Limb (tissue), 2 donors: ENCODE measurements at regions not wholly inside any gene's neighbourhood (a gene's known extent, or its start where the extent isn't known, plus 50 kb on each side); places are given as distances from the start of the nearest gene placed in this dataset.

Experiments used
- DNase-seq, 2 donors: peaks; one replicate each; pipeline ENCODE4 v3.0.0-alpha.2; 2016; ENCODE audit errors: extremely low spot score in 2 of 2

DNA sequence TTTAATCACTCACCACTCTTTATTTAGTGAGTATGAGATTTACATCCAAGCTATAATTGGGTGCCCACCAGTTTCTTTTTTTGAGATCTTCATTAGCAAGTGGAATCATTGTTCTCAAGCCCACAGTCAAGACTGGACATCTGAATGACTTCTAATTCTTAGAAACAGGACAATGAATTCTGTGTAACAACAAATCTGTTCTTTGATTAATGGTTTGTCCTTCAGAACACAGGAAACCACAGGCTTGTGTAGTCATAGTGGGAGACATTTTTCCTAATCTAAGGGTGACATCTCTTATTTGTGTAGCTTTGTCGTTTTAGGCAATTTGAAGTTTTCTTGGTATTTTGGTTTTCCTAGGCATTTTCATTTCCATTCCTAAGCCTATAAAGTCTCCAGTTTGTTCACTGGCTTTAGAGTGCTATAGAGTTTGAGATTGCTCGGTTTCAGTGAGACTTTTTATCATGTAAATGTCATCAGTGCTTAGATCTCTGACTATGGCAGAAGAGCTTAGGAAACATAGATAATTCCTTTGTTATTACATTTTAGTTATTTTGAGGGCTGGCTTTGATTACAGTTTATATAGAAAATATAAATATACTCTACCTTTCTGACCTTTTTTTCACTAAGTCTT lies 903.9 kb upstream of the MAP3K7 start:
- no peak for DNase-seq

GRCh38 chr6:91487696-91488392 lies 901.0 kb upstream of the MAP3K7 start:
- no peak for DNase-seq

GRCh38 chr6:91486200-91486599 lies 899.3 kb upstream of the MAP3K7 start:
- DNase-seq: no peak

- no peak for DNase-seq
These were observed 898.2 kb upstream of the MAP3K7 start for GRCh38 chr6:91485047-91485446.

DNA sequence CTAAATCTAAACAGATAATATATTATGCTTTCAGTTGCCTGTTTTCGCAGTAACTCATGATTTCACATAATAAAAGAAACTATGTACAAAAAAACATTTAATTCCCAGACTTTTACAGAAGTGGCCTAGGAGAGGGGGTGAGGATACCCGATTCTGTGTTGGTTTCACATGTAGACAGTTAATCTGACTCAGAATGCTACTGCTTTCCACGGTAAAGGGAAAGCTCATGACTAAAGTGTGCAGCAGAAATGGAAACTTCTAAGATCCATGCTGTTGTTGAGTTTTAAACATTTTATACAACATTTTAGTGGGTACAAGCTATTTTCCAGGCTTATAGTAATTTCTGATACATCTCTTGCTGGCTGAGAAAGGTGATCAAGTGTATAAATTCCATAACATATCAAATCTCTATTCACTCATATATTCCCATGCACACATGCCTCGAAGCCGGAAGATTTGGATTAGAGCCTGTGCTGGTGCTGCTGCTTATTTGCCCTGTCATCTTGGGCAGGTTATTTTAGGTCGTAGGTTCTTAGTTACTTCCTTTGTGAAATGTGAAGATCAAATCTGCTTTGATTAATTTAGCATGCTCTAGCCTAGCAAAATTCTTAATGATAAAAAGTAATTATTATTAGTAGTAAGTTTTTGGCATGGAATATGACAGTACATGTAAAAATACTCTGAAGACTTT lies 896.7 kb upstream of the MAP3K7 start:
- DNase-seq: no peak

DNA sequence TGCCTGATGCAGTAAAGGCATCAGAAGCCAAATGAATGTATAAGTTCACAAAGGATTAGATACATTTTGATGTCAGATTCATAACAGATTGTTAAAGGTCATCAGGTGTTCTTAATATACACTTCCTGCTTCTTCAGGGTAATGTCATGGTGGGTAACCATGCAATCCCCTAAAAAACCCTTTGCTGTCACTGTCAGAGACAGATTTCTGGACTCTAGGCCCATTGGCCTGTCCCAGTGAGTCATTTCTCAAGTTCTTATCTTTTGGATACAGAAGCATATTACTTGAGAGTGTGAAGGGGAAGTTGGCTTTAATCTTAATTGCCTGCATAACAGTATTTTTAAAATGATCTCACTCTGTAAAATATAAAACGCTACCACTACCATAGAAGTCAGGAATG lies 895.6 kb upstream of the MAP3K7 start:
- no peak for DNase-seq

GRCh38 chr6:91480402-91480801 lies 893.5 kb upstream of the MAP3K7 start:
- DNase-seq: no peak

DNA sequence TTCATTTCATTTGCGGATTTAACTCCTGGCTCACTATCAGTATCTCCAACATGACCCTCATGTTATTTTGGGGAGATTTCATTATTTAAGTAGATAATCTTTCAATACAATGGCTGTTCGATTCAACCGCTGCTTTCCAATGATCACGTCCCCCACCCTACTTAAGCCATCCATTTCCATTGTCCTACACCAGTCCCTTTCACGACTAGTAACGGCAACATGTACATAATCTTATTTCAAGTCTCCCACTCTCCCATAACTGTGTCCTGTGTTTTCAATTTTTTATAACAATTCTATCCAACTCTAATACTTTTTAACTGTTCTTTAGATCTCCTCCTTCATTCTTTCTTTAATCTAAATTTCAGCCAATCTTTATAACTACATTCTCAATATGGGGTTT lies 890.8 kb upstream of the MAP3K7 start:
- no peak for DNase-seq

DNA sequence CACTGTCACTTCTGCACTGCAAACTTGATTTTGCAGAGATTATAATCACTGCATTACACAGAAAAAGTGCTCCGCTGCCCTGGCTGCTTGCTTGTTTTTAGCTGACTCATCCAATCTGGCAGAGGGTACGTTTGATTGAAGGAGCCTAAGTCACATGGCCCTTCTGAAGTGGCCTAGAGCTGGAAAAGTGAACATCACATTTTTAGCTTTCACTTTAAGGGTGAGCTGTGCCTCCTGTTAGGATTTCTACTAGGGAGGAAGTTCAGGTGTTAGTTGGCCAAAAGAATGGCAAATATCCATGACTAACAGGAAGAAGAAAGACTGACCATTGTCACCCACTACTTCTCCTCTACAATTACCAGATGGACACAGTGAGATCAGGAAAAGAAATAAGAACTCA lies 889.1 kb upstream of the MAP3K7 start:
- DNase-seq: peak in 1 of 2 donors; percentile 4

DNA sequence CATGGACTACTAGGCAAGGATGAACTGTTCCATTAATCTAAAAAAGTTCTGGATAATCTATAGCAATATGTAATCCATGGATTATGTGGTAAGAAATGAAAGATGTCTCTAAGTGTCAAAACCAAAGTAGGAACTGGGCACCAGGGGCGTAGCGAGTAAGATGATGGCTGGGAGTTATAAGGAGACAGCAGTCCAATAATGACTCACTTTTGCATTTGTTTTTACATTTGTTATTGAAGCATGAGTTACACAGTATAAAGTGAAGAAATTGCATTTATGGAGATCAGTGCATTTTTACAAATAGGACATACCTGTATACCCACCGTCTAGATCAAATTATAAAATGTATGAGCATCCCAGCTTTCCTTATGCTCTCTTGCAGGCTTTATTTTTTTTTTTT lies 878.5 kb upstream of the MAP3K7 start:
- no peak for DNase-seq

DNA sequence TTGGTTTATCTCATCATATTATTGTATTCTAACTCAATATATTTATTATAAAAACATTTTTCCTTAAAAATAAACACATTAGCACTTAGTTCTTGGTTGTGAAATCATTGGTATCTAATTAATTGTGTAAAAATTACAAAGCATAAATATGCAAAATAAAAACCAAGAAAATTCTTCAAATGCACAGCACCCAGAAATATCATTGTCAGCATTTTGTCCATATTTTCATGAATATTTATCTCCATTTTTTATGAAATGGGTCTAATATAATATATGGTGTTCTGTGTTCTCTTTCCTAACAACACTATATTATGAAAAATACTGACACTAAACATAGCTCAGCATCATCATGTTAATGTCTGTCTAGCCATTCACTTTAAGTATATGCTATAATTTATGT lies 877.8 kb upstream of the MAP3K7 start:
- no peak for DNase-seq

DNA sequence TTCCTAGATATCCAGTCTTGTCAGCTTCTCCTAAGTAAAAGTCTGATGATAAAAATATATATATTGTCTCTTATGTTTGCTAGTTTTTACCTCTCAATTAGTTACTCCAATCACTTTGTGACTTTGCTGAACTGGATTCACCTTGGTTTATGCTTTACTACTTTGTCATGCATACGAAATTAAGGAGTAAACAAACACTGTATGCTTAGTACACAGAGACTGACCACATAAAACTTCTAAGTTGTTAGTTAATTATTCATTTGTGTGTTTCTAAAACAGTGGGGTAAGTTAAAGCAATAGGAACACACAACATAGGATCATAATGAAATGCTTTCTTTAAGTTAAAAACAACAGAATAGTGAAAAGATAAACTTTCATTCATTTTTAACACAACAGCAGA lies 877.3 kb upstream of the MAP3K7 start:
- DNase-seq: no peak

GRCh38 chr6:91462241-91462640 lies 875.4 kb upstream of the MAP3K7 start:
- no peak for DNase-seq

- DNase-seq: no peak
These were observed 866.5 kb upstream of the MAP3K7 start for GRCh38 chr6:91453224-91453878.

- DNase-seq: no peak
These were observed 862.7 kb upstream of the MAP3K7 start for GRCh38 chr6:91449539-91449938.

- DNase-seq: no peak
These were observed 860.8 kb upstream of the MAP3K7 start for GRCh38 chr6:91447530-91448254.

- DNase-seq: no peak
These were observed 860.2 kb upstream of the MAP3K7 start for GRCh38 chr6:91447081-91447480.

DNA sequence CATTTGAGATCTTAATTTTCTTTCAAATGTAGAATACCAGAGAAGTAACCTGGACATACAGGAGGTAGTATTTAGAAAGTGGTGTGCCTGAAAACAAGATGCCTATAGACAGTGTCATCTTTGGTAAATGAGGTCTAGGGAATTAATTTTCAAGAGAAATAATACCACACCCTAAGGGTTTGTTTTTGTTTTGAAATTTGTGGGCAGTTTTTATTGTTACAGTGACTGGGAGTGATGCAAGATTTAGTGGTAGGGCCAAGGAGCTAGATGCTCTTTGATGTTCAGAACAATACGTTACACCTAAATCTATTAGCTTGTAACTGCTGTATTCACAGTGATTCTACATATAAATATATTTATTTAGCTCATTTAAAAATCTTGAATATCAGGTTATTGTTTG lies 856.5 kb upstream of the MAP3K7 start:
- no peak for DNase-seq

GRCh38 chr6:91442342-91442741 lies 855.5 kb upstream of the MAP3K7 start:
- DNase-seq: no peak

DNA sequence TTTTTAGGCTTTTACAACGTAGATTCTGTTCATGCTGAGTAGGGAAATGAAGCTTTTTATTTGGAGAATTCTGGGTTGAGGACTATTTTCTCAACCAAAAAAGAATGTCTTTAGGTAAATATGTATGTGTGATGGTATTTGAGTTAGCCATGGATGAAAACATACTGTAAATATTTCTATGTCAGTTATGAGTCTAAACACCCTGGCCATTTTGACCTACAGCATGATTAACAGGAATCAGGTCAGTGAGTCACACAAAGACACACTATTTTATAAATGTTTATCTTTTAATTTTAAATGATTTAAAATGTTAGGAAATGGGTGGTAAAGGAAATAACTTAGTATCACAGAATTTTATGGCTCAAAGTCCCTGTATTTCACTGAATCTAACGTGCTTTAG lies 851.7 kb upstream of the MAP3K7 start:
- DNase-seq: no peak

GRCh38 chr6:91437315-91437729 lies 850.5 kb upstream of the MAP3K7 start:
- DNase-seq: no peak

DNA sequence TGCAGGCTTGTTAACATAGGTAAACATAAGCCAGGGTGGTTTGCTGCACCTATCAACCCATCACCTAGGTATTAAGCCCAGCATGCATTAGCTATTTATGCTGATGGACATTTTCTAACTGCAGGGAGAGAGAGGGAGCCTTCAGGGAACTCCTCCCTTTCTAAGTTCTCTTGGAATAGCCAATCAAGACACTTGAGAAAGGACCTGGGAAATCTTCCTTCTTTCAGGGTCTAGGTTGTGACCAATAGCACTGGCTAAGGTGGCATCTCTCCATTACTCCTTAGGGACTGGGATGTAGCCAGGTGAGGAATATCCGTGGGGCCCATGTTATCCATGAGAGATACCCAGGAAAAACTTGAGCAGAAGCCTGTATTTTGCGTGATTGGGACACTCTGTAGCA lies 849.6 kb upstream of the MAP3K7 start:
- no peak for DNase-seq
